Liver (tissue), 3 donors: ENCODE measurements at regions not wholly inside any gene's neighbourhood (a gene's known extent, or its start where the extent isn't known, plus 50 kb on each side); places are given as distances from the start of the nearest gene placed in this dataset.

Experiments used
- CTCF ChIP-seq: fragments of 150-350 bp; IDR thresholded peaks from 2 replicates; pipeline ENCODE4 v1.5.1; 2017; ENCODE audit warnings: improper control_type of control experiment, low read depth, low read length; ENCODE audit not compliant: missing input control
- EGR1 ChIP-seq, 2 donors: IDR thresholded peaks; 2 replicates each; pipeline ENCODE4 v1.6.1; 2016 to 2018; ENCODE audit warnings: antibody characterized with exemption in 2 of 2, low read depth in 2 of 2
- FOXA2 ChIP-seq: IDR thresholded peaks from 2 replicates; pipeline ENCODE4 v1.6.1; 2016; ENCODE audit warnings: antibody characterized with exemption
- MAX ChIP-seq: IDR thresholded peaks from 2 replicates; pipeline ENCODE4 v1.6.1; 2016; ENCODE audit warnings: antibody characterized with exemption
- RAD21 ChIP-seq, 2 donors: IDR thresholded peaks; 2 replicates each; pipeline ENCODE4 v1.6.1; 2016; ENCODE audit warnings: antibody characterized with exemption in 2 of 2, mild to moderate bottlenecking in 2 of 2
- REST ChIP-seq: IDR thresholded peaks from 2 replicates; pipeline ENCODE4 v1.6.1; 2016; ENCODE audit warnings: antibody characterized with exemption, mild to moderate bottlenecking
- RXRA ChIP-seq, 2 donors: IDR thresholded peaks; 2 replicates each; pipeline ENCODE4 v1.6.1; 2017 to 2018; ENCODE audit warnings: antibody characterized with exemption in 2 of 2, mild to moderate bottlenecking in 1 of 2
- TAF1 ChIP-seq: conservative IDR thresholded peaks from 2 replicates; pipeline ENCODE4 v1.6.1; 2016; ENCODE audit warnings: antibody characterized with exemption, mild to moderate bottlenecking
- YY1 ChIP-seq: IDR thresholded peaks from 2 replicates; pipeline ENCODE4 v1.6.1; 2016; ENCODE audit warnings: antibody characterized with exemption, mild to moderate bottlenecking
- ZBTB33 ChIP-seq: IDR thresholded peaks from 2 replicates; pipeline ENCODE4 v1.6.1; 2016; ENCODE audit warnings: antibody characterized with exemption
- TF ChIP-seq, protein P1 (sequence below): IDR thresholded peaks from 2 replicates; pipeline ENCODE4 v1.6.1; 2016; ENCODE audit warnings: antibody characterized with exemption
- donor health status: healthy.
- donor health status: healthy.

DNA sequence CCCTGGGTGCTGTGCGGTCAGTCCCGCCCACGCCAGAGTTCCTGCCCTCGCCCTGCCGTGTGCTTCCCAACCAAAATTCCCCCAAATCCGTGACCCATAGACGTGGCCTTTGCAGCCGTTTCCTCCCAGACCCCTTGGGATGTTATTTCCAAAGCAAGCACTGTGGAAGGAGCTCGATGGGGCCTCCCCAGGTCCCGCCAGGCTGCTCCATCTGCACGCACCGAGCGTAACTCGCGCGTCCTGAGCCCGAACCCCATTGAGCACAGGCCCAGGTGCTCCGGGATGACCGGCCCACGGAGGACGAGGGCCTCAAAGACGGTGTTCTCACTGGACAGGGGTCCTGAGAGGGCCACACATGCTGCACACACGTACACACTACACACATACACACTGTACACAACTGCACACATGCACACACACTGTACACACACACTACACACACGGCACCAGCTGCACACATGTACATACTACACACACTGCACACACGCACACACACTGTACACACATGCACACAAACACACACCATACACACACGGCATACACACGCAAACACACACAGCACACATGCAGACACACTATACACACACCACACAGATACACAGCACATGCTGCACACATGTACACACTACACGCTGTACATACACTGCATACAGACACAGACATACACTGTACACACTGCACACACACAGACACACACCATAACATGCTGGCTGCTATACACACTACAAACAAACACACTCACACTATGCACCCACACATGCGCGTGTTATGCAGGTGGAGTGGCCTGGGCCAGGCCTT, 431.2 kb upstream of the SALL3 start:
- TF ChIP-seq CTCF: no peak
- no peak for TF ChIP-seq TAF1
- TF ChIP-seq EGR1 (IDR thresholded peaks at IDR 0.05; ENCODE audit: low read depth in 2 of 2): no peak
- TF ChIP-seq REST: no peak
- no peak for TF ChIP-seq RXRA (IDR thresholded peaks at IDR 0.05)
- no peak for TF ChIP-seq RAD21 (IDR thresholded peaks at IDR 0.05)
- TF ChIP-seq, protein P1, sequence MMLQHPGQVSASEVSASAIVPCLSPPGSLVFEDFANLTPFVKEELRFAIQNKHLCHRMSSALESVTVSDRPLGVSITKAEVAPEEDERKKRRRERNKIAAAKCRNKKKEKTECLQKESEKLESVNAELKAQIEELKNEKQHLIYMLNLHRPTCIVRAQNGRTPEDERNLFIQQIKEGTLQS: no peak
- TF ChIP-seq ZBTB33: no peak
- TF ChIP-seq YY1: no peak
- no peak for TF ChIP-seq MAX
- TF ChIP-seq FOXA2: no peak
